ENCODE measurements at regions not wholly inside any gene's neighbourhood (a gene's known extent, or its start where the extent isn't known, plus 50 kb on each side); places are given as distances from the start of the nearest gene placed in this dataset.

GRCh38 chr11:93933230-93933629 is 82.8 kb upstream of the VSTM5 start:
- H3K36me3 ChIP-seq (ENCODE audit: control insufficient read depth, insufficient read depth, low read length, severe bottlenecking): no peaks in the 10 kb centered on the region
- peaks cover 35% of the 10 kb centered on the region for H3K27me3 ChIP-seq (replicated peaks; ENCODE audit: control insufficient read depth, insufficient read depth, low read length)
- no peak overlapping the region for H3K9ac ChIP-seq (ENCODE audit: low read length)
- no peaks in the 10 kb centered on the region for H3K9me3 ChIP-seq (ENCODE audit: control insufficient read depth, low read length)
- DNase-seq (ENCODE audit: low read depth): no peak
- H3K4me3 ChIP-seq (ENCODE audit: low read length): no peak overlapping the region
- no peaks in the 10 kb centered on the region for H3K4me1 ChIP-seq (ENCODE audit: control insufficient read depth, insufficient read depth, low read length)

- H3K9ac ChIP-seq (ENCODE audit: low read length): no peak overlapping the region
- peaks cover 35% of the 10 kb centered on the region for H3K27me3 ChIP-seq (replicated peaks; ENCODE audit: control insufficient read depth, insufficient read depth, low read length)
- H3K36me3 ChIP-seq (ENCODE audit: control insufficient read depth, insufficient read depth, low read length, severe bottlenecking): no peaks in the 10 kb centered on the region
- peaks cover 5% of the 10 kb centered on the region for H3K9me3 ChIP-seq (ENCODE audit: control insufficient read depth, low read length)
- H3K4me1 ChIP-seq (ENCODE audit: control insufficient read depth, insufficient read depth, low read length): peaks cover 4% of the 10 kb centered on the region
- H3K4me3 ChIP-seq (ENCODE audit: low read length): no peak overlapping the region
- DNase-seq (ENCODE audit: low read depth): no peak
Measured at GRCh38 chr11:93935826-93936225, 85.3 kb upstream of the HEPHL1 start.

GRCh38 chr11:93936460-93936859 is 84.7 kb upstream of the HEPHL1 start:
- H3K4me3 ChIP-seq (ENCODE audit: low read length): no peak overlapping the region
- peaks cover 4% of the 10 kb centered on the region for H3K4me1 ChIP-seq (ENCODE audit: control insufficient read depth, insufficient read depth, low read length)
- no peak overlapping the region for H3K9ac ChIP-seq (ENCODE audit: low read length)
- DNase-seq (ENCODE audit: low read depth): no peak
- H3K9me3 ChIP-seq (ENCODE audit: control insufficient read depth, low read length): peaks cover 5% of the 10 kb centered on the region
- peaks cover 35% of the 10 kb centered on the region for H3K27me3 ChIP-seq (replicated peaks; ENCODE audit: control insufficient read depth, insufficient read depth, low read length)
- H3K36me3 ChIP-seq (ENCODE audit: control insufficient read depth, insufficient read depth, low read length, severe bottlenecking): no peaks in the 10 kb centered on the region

- peak; percentile 12 for DNase-seq (ENCODE audit: low read depth)
- Histone ChIP-seq H3K9me3 (ENCODE audit: control insufficient read depth, low read length) (peaks cover 5% of the 10 kb centered on the region), H3K4me3 (ENCODE audit: low read length) (no peak overlapping the region), H3K27me3 (replicated peaks; ENCODE audit: control insufficient read depth, insufficient read depth, low read length) (peaks cover 33% of the 10 kb centered on the region), H3K36me3 (ENCODE audit: control insufficient read depth, insufficient read depth, low read length, severe bottlenecking) (no peaks in the 10 kb centered on the region), H3K4me1 (ENCODE audit: control insufficient read depth, insufficient read depth, low read length) (peaks cover 9% of the 10 kb centered on the region), H3K9ac (ENCODE audit: low read length) (no peak overlapping the region)
Measured at GRCh38 chr11:93939084-93939760, 81.9 kb upstream of the HEPHL1 start.

GRCh38 chr11:93940395-93940794 is 80.8 kb upstream of the HEPHL1 start:
- DNase-seq (ENCODE audit: low read depth): no peak
- peaks cover 12% of the 10 kb centered on the region for H3K4me1 ChIP-seq (ENCODE audit: control insufficient read depth, insufficient read depth, low read length)
- H3K27me3 ChIP-seq (replicated peaks; ENCODE audit: control insufficient read depth, insufficient read depth, low read length): peaks cover 22% of the 10 kb centered on the region
- no peak overlapping the region for H3K4me3 ChIP-seq (ENCODE audit: low read length)
- H3K9ac ChIP-seq (ENCODE audit: low read length): no peak overlapping the region
- H3K36me3 ChIP-seq (ENCODE audit: control insufficient read depth, insufficient read depth, low read length, severe bottlenecking): no peaks in the 10 kb centered on the region
- H3K9me3 ChIP-seq (ENCODE audit: control insufficient read depth, low read length): peaks cover 5% of the 10 kb centered on the region

- H3K4me3 ChIP-seq (ENCODE audit: low read length): no peak overlapping the region
- H3K36me3 ChIP-seq (ENCODE audit: control insufficient read depth, insufficient read depth, low read length, severe bottlenecking): no peaks in the 10 kb centered on the region
- peaks cover 14% of the 10 kb centered on the region for H3K4me1 ChIP-seq (ENCODE audit: control insufficient read depth, insufficient read depth, low read length)
- DNase-seq (ENCODE audit: low read depth): peak; percentile 45
- peaks cover 11% of the 10 kb centered on the region for H3K27me3 ChIP-seq (replicated peaks; ENCODE audit: control insufficient read depth, insufficient read depth, low read length)
- H3K9me3 ChIP-seq (ENCODE audit: control insufficient read depth, low read length): peaks cover 5% of the 10 kb centered on the region
- no peak overlapping the region for H3K9ac ChIP-seq (ENCODE audit: low read length)
Measured at GRCh38 chr11:93942176-93942575, 79.0 kb upstream of the HEPHL1 start.

- Histone ChIP-seq H3K4me1 (ENCODE audit: control insufficient read depth, insufficient read depth, low read length) (peaks cover 26% of the 10 kb centered on the region), H3K27me3 (replicated peaks; ENCODE audit: control insufficient read depth, insufficient read depth, low read length) (peaks cover 15% of the 10 kb centered on the region), H3K36me3 (ENCODE audit: control insufficient read depth, insufficient read depth, low read length, severe bottlenecking) (no peaks in the 10 kb centered on the region), H3K9me3 (ENCODE audit: control insufficient read depth, low read length) (no peaks in the 10 kb centered on the region), H3K9ac (ENCODE audit: low read length) (no peak overlapping the region), H3K4me3 (ENCODE audit: low read length) (no peak overlapping the region)
- DNase-seq (ENCODE audit: low read depth): no peak
Measured at GRCh38 chr11:93945596-93945995, 75.6 kb upstream of the HEPHL1 start.

GRCh38 chr11:93952082-93952780 is 68.9 kb upstream of the HEPHL1 start:
- Histone ChIP-seq H3K36me3 (ENCODE audit: control insufficient read depth, insufficient read depth, low read length, severe bottlenecking) (no peaks in the 10 kb centered on the region), H3K9ac (ENCODE audit: low read length) (no peak overlapping the region), H3K9me3 (ENCODE audit: control insufficient read depth, low read length) (peaks cover 7% of the 10 kb centered on the region), H3K4me3 (ENCODE audit: low read length) (no peak overlapping the region), H3K4me1 (ENCODE audit: control insufficient read depth, insufficient read depth, low read length) (peaks cover 16% of the 10 kb centered on the region), H3K27me3 (replicated peaks; ENCODE audit: control insufficient read depth, insufficient read depth, low read length) (peaks cover 43% of the 10 kb centered on the region)
- no peak for DNase-seq (ENCODE audit: low read depth)

GRCh38 chr11:93957397-93957952 is 63.7 kb upstream of the HEPHL1 start:
- no peak for DNase-seq (ENCODE audit: low read depth)
- Histone ChIP-seq H3K4me3 (ENCODE audit: low read length) (no peak overlapping the region), H3K9me3 (ENCODE audit: control insufficient read depth, low read length) (peaks cover 7% of the 10 kb centered on the region), H3K27me3 (replicated peaks; ENCODE audit: control insufficient read depth, insufficient read depth, low read length) (peaks cover 62% of the 10 kb centered on the region), H3K36me3 (ENCODE audit: control insufficient read depth, insufficient read depth, low read length, severe bottlenecking) (no peaks in the 10 kb centered on the region), H3K9ac (ENCODE audit: low read length) (no peak overlapping the region), H3K4me1 (ENCODE audit: control insufficient read depth, insufficient read depth, low read length) (no peaks in the 10 kb centered on the region)

- Histone ChIP-seq H3K9me3 (ENCODE audit: control insufficient read depth, low read length) (peaks cover 7% of the 10 kb centered on the region), H3K27me3 (replicated peaks; ENCODE audit: control insufficient read depth, insufficient read depth, low read length) (peaks cover 58% of the 10 kb centered on the region)
Measured at GRCh38 chr11:93958991-93959390, 62.2 kb upstream of the HEPHL1 start.

GRCh38 chr11:93959663-93960062 is 61.5 kb upstream of the HEPHL1 start:
- Histone ChIP-seq H3K4me1 (ENCODE audit: control insufficient read depth, insufficient read depth, low read length) (no peaks in the 10 kb centered on the region), H3K36me3 (ENCODE audit: control insufficient read depth, insufficient read depth, low read length, severe bottlenecking) (no peaks in the 10 kb centered on the region), H3K9me3 (ENCODE audit: control insufficient read depth, low read length) (peaks cover 6% of the 10 kb centered on the region), H3K9ac (ENCODE audit: low read length) (no peak overlapping the region), H3K27me3 (replicated peaks; ENCODE audit: control insufficient read depth, insufficient read depth, low read length) (peaks cover 51% of the 10 kb centered on the region), H3K4me3 (ENCODE audit: low read length) (no peak overlapping the region)
- DNase-seq (ENCODE audit: low read depth): no peak

More at GRCh38 chr11:93958991-93959390, 62.2 kb upstream of the HEPHL1 start:
- DNase-seq (ENCODE audit: low read depth): no peak
- Histone ChIP-seq H3K4me3 (ENCODE audit: low read length) (no peak overlapping the region), H3K4me1 (ENCODE audit: control insufficient read depth, insufficient read depth, low read length) (no peaks in the 10 kb centered on the region), H3K9ac (ENCODE audit: low read length) (no peak overlapping the region), H3K36me3 (ENCODE audit: control insufficient read depth, insufficient read depth, low read length, severe bottlenecking) (no peaks in the 10 kb centered on the region)

Measured in adipocyte (in vitro differentiated cells).